ENCODE measurements at regions not wholly inside any gene's neighbourhood (a gene's known extent, or its start where the extent isn't known, plus 50 kb on each side); places are given as distances from the start of the nearest gene placed in this dataset.

GRCh38 chr1:173128742-173129141 is 78.0 kb upstream of the TNFSF18 start:
- DNase-seq, result no peak

- no peak for DNase-seq
These were observed 76.9 kb upstream of the TNFSF18 start for GRCh38 chr1:173127369-173128307.

GRCh38 chr1:173126421-173126820 is 75.7 kb upstream of the TNFSF18 start:
- DNase-seq, result no peak

GRCh38 chr1:173122958-173123852 is 72.5 kb upstream of the TNFSF18 start:
- DNase-seq, result peak; percentile 23 to 74

GRCh38 chr1:173122344-173122935 is 71.7 kb upstream of the TNFSF18 start:
- no peak for DNase-seq

GRCh38 chr1:173118404-173118803 is 67.7 kb upstream of the TNFSF18 start:
- DNase-seq, result no peak

GRCh38 chr1:173117761-173118160 is 67.0 kb upstream of the TNFSF18 start:
- DNase-seq, result no peak

- no peak for DNase-seq
These were observed 66.4 kb upstream of the TNFSF18 start for GRCh38 chr1:173117108-173117633.

GRCh38 chr1:173114346-173114745 is 63.6 kb upstream of the TNFSF18 start:
- no peak for DNase-seq

- no peak for DNase-seq
These were observed 62.4 kb upstream of the TNFSF18 start for GRCh38 chr1:173113015-173113741.

GRCh38 chr1:173112129-173112528 is 61.4 kb upstream of the TNFSF18 start:
- peak in 1 of 2 donors; percentile 12 for DNase-seq

GRCh38 chr1:173107696-173108095 is 57.0 kb upstream of the TNFSF18 start:
- no peak for DNase-seq

GRCh38 chr1:173103006-173103405 is 52.3 kb upstream of the TNFSF18 start:
- no peak for DNase-seq

GRCh38 chr1:173101589-173101988 is 50.8 kb upstream of the TNFSF18 start:
- DNase-seq, result no peak

- DNase-seq, result no peak
These were observed 49.9 kb upstream of the TNFSF18 start for GRCh38 chr1:173100476-173101107.
